ENCODE measurements at regions not wholly inside any gene's neighbourhood (a gene's known extent, or its start where the extent isn't known, plus 50 kb on each side); places are given as distances from the start of the nearest gene placed in this dataset.

- no peak for TF ChIP-seq CTCF (IDR thresholded peaks at IDR 0.05; ENCODE audit: low read depth, low read length, poor library complexity, severe bottlenecking)
- no peak for TF ChIP-seq EZH2phosphoT487 (IDR thresholded peaks at IDR 0.05; ENCODE audit: borderline replicate concordance, low read length)
These were observed 745.5 kb upstream of the NRSN1 start for GRCh38 chr6:23380465-23380864.

Data from DOHH2 (cell line).